ENCODE measurements at regions not wholly inside any gene's neighbourhood (a gene's known extent, or its start where the extent isn't known, plus 50 kb on each side); places are given as distances from the start of the nearest gene placed in this dataset.

DNA sequence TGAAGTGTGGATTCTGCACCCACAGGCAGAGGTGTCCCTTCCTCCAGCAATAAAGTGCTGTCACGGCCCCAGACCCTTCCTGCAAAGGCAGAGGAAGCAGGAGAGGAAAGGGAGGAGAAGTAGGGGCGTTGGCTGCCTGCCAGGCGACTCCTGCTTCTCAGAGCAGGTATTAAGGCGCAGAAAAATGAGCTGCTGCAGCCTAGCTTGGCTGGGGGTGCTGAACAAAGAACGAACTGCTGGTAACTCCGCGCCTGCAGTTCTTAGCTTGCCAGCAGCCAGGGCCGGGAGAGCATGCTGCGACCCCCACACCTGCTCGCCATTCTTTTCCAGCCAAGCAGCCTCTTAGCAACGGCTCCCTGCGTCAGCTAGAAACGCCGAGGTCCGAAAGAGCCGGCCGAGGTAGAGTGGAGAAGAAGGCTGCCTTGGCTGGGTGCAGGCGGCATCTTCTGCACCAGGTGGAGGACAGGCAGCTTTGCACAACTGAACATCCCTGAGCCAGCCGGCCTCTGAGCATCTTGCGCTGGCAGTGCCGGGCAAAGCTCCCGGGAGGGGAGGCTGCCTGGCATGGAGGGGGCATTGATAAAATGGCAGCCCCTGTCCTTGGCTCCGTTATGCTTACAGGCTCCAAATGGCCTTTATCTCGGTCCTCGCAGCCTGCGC lies 296.0 kb downstream of the MEX3B start:
- ATAC-seq (ENCODE audit: low read depth in 2 of 2) = no peak

GRCh38 chr15:81747482-81747881 lies 298.3 kb downstream of the MEX3B start:
- Histone ChIP-seq H3K27me3 (ENCODE audit: control insufficient read depth, insufficient read depth, low read length) (no peaks in the 10 kb centered on the region), H3K36me3 (ENCODE audit: control insufficient read depth, insufficient read depth, low read length) (no peaks in the 10 kb centered on the region), H3K4me1 (ENCODE audit: control insufficient read depth, insufficient read depth, low read length, poor library complexity, severe bottlenecking) (no peaks in the 10 kb centered on the region), H3K27ac (ENCODE audit: insufficient read depth, low read length, poor library complexity, severe bottlenecking) (no peak overlapping the region), H3K9me3 (ENCODE audit: control insufficient read depth in 2 of 2, low read length in 2 of 2) (no peaks in the 10 kb centered on the region), H3K4me3 (ENCODE audit: low read depth, low read length) (no peak overlapping the region)
- no peaks in the 10 kb centered on the region for H3K9me3 Mint-ChIP-seq
- peaks cover 4% of the 10 kb centered on the region for H3K27me3 Mint-ChIP-seq
- H3K27ac Mint-ChIP-seq = no peak overlapping the region
- H3K4me1 Mint-ChIP-seq = no peaks in the 10 kb centered on the region
- no peak overlapping the region for H3K4me3 Mint-ChIP-seq
- ATAC-seq (ENCODE audit: low read depth in 2 of 2) (no peak), DNase-seq (no peak)
- no peaks in the 10 kb centered on the region for H3K36me3 Mint-ChIP-seq

More for the DNA sequence above, 296.0 kb downstream of the MEX3B start:
- DNase-seq = no peak
- H3K9me3 Mint-ChIP-seq = no peaks in the 10 kb centered on the region
- H3K4me3 Mint-ChIP-seq = no peak overlapping the region
- no peak overlapping the region for H3K27ac Mint-ChIP-seq
- Histone ChIP-seq H3K4me3 (ENCODE audit: low read depth, low read length) (no peak overlapping the region), H3K9me3 (ENCODE audit: control insufficient read depth in 2 of 2, low read length in 2 of 2) (no peaks in the 10 kb centered on the region), H3K27ac (ENCODE audit: insufficient read depth, low read length, poor library complexity, severe bottlenecking) (no peak overlapping the region), H3K27me3 (ENCODE audit: control insufficient read depth, insufficient read depth, low read length) (no peaks in the 10 kb centered on the region), H3K4me1 (ENCODE audit: control insufficient read depth, insufficient read depth, low read length, poor library complexity, severe bottlenecking) (no peaks in the 10 kb centered on the region), H3K36me3 (ENCODE audit: control insufficient read depth, insufficient read depth, low read length) (no peaks in the 10 kb centered on the region)
- no peaks in the 10 kb centered on the region for H3K4me1 Mint-ChIP-seq
- no peaks in the 10 kb centered on the region for H3K36me3 Mint-ChIP-seq
- peaks cover 4% of the 10 kb centered on the region for H3K27me3 Mint-ChIP-seq

DNA sequence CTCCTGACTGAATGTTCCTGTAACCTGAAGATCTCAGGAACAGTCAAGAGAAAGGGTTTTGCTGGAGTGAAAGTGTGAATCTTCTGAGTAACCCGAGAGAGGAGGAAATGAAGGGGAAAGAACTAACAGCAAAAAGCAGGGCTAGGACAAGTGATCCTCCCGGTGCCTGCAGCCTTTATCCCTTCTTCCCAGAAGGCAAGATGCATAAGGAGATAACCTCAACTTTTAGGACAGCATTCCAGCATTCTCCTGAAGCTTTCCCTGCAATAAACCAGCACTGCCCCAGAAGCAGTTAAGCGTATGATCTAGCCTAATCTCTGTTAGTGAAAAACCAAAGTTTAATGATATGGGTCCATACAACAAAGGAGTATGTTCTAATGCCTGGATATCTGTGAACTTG lies 298.8 kb downstream of the MEX3B start:
- Mint-ChIP-seq H3K4me3 (no peak overlapping the region), H3K9me3 (no peaks in the 10 kb centered on the region), H3K27me3 (peaks cover 4% of the 10 kb centered on the region), H3K36me3 (no peaks in the 10 kb centered on the region), H3K4me1 (no peaks in the 10 kb centered on the region), H3K27ac (no peak overlapping the region)
- no peaks in the 10 kb centered on the region for H3K9me3 ChIP-seq (ENCODE audit: control insufficient read depth in 2 of 2, low read length in 2 of 2)
- DNase-seq (no peak), ATAC-seq (ENCODE audit: low read depth in 2 of 2) (no peak)
- no peaks in the 10 kb centered on the region for H3K36me3 ChIP-seq (ENCODE audit: control insufficient read depth, insufficient read depth, low read length)
- no peaks in the 10 kb centered on the region for H3K27me3 ChIP-seq (ENCODE audit: control insufficient read depth, insufficient read depth, low read length)
- no peaks in the 10 kb centered on the region for H3K4me1 ChIP-seq (ENCODE audit: control insufficient read depth, insufficient read depth, low read length, poor library complexity, severe bottlenecking)
- H3K4me3 ChIP-seq (ENCODE audit: low read depth, low read length) = no peak overlapping the region
- no peak overlapping the region for H3K27ac ChIP-seq (ENCODE audit: insufficient read depth, low read length, poor library complexity, severe bottlenecking)

- H3K27ac ChIP-seq (ENCODE audit: insufficient read depth, low read length, poor library complexity, severe bottlenecking) = no peak overlapping the region
- Mint-ChIP-seq H3K36me3 (no peaks in the 10 kb centered on the region), H3K9me3 (no peaks in the 10 kb centered on the region), H3K4me1 (no peaks in the 10 kb centered on the region), H3K27ac (no peak overlapping the region), H3K4me3 (no peak overlapping the region), H3K27me3 (no peaks in the 10 kb centered on the region)
- no peaks in the 10 kb centered on the region for H3K27me3 ChIP-seq (ENCODE audit: control insufficient read depth, insufficient read depth, low read length)
- H3K36me3 ChIP-seq (ENCODE audit: control insufficient read depth, insufficient read depth, low read length) = no peaks in the 10 kb centered on the region
- no peaks in the 10 kb centered on the region for H3K4me1 ChIP-seq (ENCODE audit: control insufficient read depth, insufficient read depth, low read length, poor library complexity, severe bottlenecking)
- H3K9me3 ChIP-seq (ENCODE audit: control insufficient read depth in 2 of 2, low read length in 2 of 2) = no peaks in the 10 kb centered on the region
- no peak for DNase-seq
- no peak for ATAC-seq (ENCODE audit: low read depth in 2 of 2)
- no peak overlapping the region for H3K4me3 ChIP-seq (ENCODE audit: low read depth, low read length)
These were observed 301.5 kb downstream of the MEX3B start for GRCh38 chr15:81744364-81744763.

DNA sequence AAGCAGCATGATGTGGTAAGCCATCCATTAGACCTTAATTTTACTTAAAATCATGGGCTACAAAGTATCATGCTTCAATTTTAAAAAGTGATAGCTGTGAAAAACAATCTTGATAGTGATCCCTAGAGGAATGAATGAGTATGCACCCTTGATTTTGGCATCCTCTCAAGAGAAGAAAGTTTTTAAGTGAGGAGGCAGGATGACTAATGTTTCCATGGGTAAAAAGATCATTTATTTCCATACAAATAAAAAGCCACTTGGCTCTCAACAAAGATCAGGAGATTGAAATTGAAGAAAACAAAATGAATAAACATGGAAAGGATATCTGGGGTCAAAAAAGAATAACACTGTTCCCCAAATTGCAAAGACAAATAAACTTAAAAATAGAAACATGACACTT lies 305.4 kb downstream of the MEX3B start:
- no peak overlapping the region for H3K27ac Mint-ChIP-seq
- no peak for ATAC-seq (ENCODE audit: low read depth in 2 of 2)
- no peak overlapping the region for H3K4me3 ChIP-seq (ENCODE audit: low read depth, low read length)
- no peak overlapping the region for H3K27ac ChIP-seq (ENCODE audit: insufficient read depth, low read length, poor library complexity, severe bottlenecking)
- no peak overlapping the region for H3K4me3 Mint-ChIP-seq
- H3K36me3 Mint-ChIP-seq = no peaks in the 10 kb centered on the region
- H3K36me3 ChIP-seq (ENCODE audit: control insufficient read depth, insufficient read depth, low read length) = no peaks in the 10 kb centered on the region
- H3K9me3 Mint-ChIP-seq = peaks cover 0 to 4% (median 0%) of the 10 kb centered on the region in 7 donors
- H3K27me3 Mint-ChIP-seq = no peaks in the 10 kb centered on the region
- H3K4me1 ChIP-seq (ENCODE audit: control insufficient read depth, insufficient read depth, low read length, poor library complexity, severe bottlenecking) = no peaks in the 10 kb centered on the region
- H3K4me1 Mint-ChIP-seq = no peaks in the 10 kb centered on the region
- H3K27me3 ChIP-seq (ENCODE audit: control insufficient read depth, insufficient read depth, low read length) = no peaks in the 10 kb centered on the region
- DNase-seq = no peak
- H3K9me3 ChIP-seq (ENCODE audit: control insufficient read depth in 2 of 2, low read length in 2 of 2) = no peaks in the 10 kb centered on the region

- H3K4me3 ChIP-seq (ENCODE audit: low read depth, low read length) = no peak overlapping the region
- no peaks in the 10 kb centered on the region for H3K9me3 Mint-ChIP-seq
- H3K27ac Mint-ChIP-seq = no peak overlapping the region
- no peaks in the 10 kb centered on the region for H3K9me3 ChIP-seq (ENCODE audit: control insufficient read depth in 2 of 2, low read length in 2 of 2)
- H3K27ac ChIP-seq (ENCODE audit: insufficient read depth, low read length, poor library complexity, severe bottlenecking) = no peak overlapping the region
- DNase-seq = no peak
- H3K36me3 ChIP-seq (ENCODE audit: control insufficient read depth, insufficient read depth, low read length) = no peaks in the 10 kb centered on the region
- no peaks in the 10 kb centered on the region for H3K4me1 ChIP-seq (ENCODE audit: control insufficient read depth, insufficient read depth, low read length, poor library complexity, severe bottlenecking)
- no peaks in the 10 kb centered on the region for H3K4me1 Mint-ChIP-seq
- H3K27me3 ChIP-seq (ENCODE audit: control insufficient read depth, insufficient read depth, low read length) = no peaks in the 10 kb centered on the region
- no peak for ATAC-seq (ENCODE audit: low read depth in 2 of 2)
- H3K4me3 Mint-ChIP-seq = no peak overlapping the region
- no peaks in the 10 kb centered on the region for H3K27me3 Mint-ChIP-seq
- no peaks in the 10 kb centered on the region for H3K36me3 Mint-ChIP-seq
These were observed 316.5 kb downstream of the MEX3B start for GRCh38 chr15:81729340-81729739.

GRCh38 chr15:81728726-81729125 lies 317.1 kb downstream of the MEX3B start:
- H3K4me3 ChIP-seq (ENCODE audit: low read depth, low read length) = no peak overlapping the region
- no peaks in the 10 kb centered on the region for H3K4me1 Mint-ChIP-seq
- no peaks in the 10 kb centered on the region for H3K27me3 ChIP-seq (ENCODE audit: control insufficient read depth, insufficient read depth, low read length)
- no peak overlapping the region for H3K27ac Mint-ChIP-seq
- ATAC-seq (ENCODE audit: low read depth in 2 of 2) (no peak), DNase-seq (no peak)
- H3K36me3 ChIP-seq (ENCODE audit: control insufficient read depth, insufficient read depth, low read length) = no peaks in the 10 kb centered on the region
- H3K9me3 Mint-ChIP-seq = no peaks in the 10 kb centered on the region
- H3K27ac ChIP-seq (ENCODE audit: insufficient read depth, low read length, poor library complexity, severe bottlenecking) = no peak overlapping the region
- H3K4me3 Mint-ChIP-seq = no peak overlapping the region
- H3K27me3 Mint-ChIP-seq = no peaks in the 10 kb centered on the region
- H3K36me3 Mint-ChIP-seq = no peaks in the 10 kb centered on the region
- H3K4me1 ChIP-seq (ENCODE audit: control insufficient read depth, insufficient read depth, low read length, poor library complexity, severe bottlenecking) = no peaks in the 10 kb centered on the region
- H3K9me3 ChIP-seq (ENCODE audit: control insufficient read depth in 2 of 2, low read length in 2 of 2) = no peaks in the 10 kb centered on the region

GRCh38 chr15:81725590-81725989 lies 320.2 kb downstream of the MEX3B start:
- H3K4me1 Mint-ChIP-seq = no peaks in the 10 kb centered on the region

More at GRCh38 chr15:81725590-81725989, 320.2 kb downstream of the MEX3B start:
- Mint-ChIP-seq H3K27ac (no peak overlapping the region), H3K36me3 (no peaks in the 10 kb centered on the region), H3K27me3 (no peaks in the 10 kb centered on the region), H3K4me3 (no peak overlapping the region), H3K9me3 (peaks cover 0 to 3% (median 0%) of the 10 kb centered on the region in 7 donors)
- no peak overlapping the region for H3K4me3 ChIP-seq (ENCODE audit: low read depth, low read length)
- H3K4me1 ChIP-seq (ENCODE audit: control insufficient read depth, insufficient read depth, low read length, poor library complexity, severe bottlenecking) = no peaks in the 10 kb centered on the region
- no peak overlapping the region for H3K27ac ChIP-seq (ENCODE audit: insufficient read depth, low read length, poor library complexity, severe bottlenecking)
- no peaks in the 10 kb centered on the region for H3K36me3 ChIP-seq (ENCODE audit: control insufficient read depth, insufficient read depth, low read length)
- no peaks in the 10 kb centered on the region for H3K9me3 ChIP-seq (ENCODE audit: control insufficient read depth in 2 of 2, low read length in 2 of 2)
- DNase-seq = no peak
- no peak for ATAC-seq (ENCODE audit: low read depth in 2 of 2)
- H3K27me3 ChIP-seq (ENCODE audit: control insufficient read depth, insufficient read depth, low read length) = no peaks in the 10 kb centered on the region
